Neural cell (in vitro differentiated cells): ENCODE measurements at regions not wholly inside any gene's neighbourhood (a gene's known extent, or its start where the extent isn't known, plus 50 kb on each side); places are given as distances from the start of the nearest gene placed in this dataset.

Experiments used
- H2AFZ ChIP-seq: fragments of 200-600, 300-800 bp; sonication (generic), shearing (Covaris generic); 2 replicates; pipeline ENCODE4 v1.6.0; 2014; ENCODE audit warnings: low read depth, mild to moderate bottlenecking, antibody characterized with exemption, low read length, moderate library complexity
- H3F3A ChIP-seq: fragments of 200-600 bp; shearing (Covaris generic); 2 replicates; pipeline ENCODE4 v1.6.1; 2016; ENCODE audit warnings: mild to moderate bottlenecking, moderate library complexity, mixed read lengths, antibody characterized with exemption, low read length; ENCODE audit not compliant: insufficient read depth, poor library complexity, severe bottlenecking
- H3K27ac ChIP-seq: fragments of 200-600, 300-800 bp; sonication (generic), shearing (Covaris generic); 2 replicates; pipeline ENCODE4 v1.5.1; 2014; ENCODE audit warnings: mild to moderate bottlenecking, low read length, moderate library complexity
- H3K27me3 ChIP-seq: fragments of 300-800, 200-600 bp; sonication (generic), shearing (Covaris generic); 2 replicates; pipeline ENCODE4 v1.6.0; 2014; ENCODE audit warnings: mild to moderate bottlenecking, low read depth, low read length, moderate library complexity; ENCODE audit not compliant: insufficient read depth
- H3K36me3 ChIP-seq: fragments of 300-800, 200-600 bp; sonication (generic), shearing (Covaris generic); 2 replicates; pipeline ENCODE4 v1.5.1; 2014; ENCODE audit warnings: mild to moderate bottlenecking, antibody characterized with exemption, low read length, moderate library complexity; ENCODE audit not compliant: insufficient read depth
- H3K4me2 ChIP-seq: fragments of 300-800, 200-600 bp; sonication (generic), shearing (Covaris generic); 2 replicates; pipeline ENCODE4 v1.6.0; 2014; ENCODE audit warnings: mild to moderate bottlenecking, low read length
- H3K4me3 ChIP-seq: fragments of 300-800, 200-600 bp; sonication (generic), shearing (Covaris generic); 2 replicates; pipeline ENCODE4 v1.5.1; 2014; ENCODE audit warnings: mild to moderate bottlenecking, low read length, moderate library complexity
- H3K79me2 ChIP-seq: fragments of 200-600 bp; shearing (Covaris generic); replicated peaks from 2 replicates; pipeline ENCODE4 v1.6.0; 2014; ENCODE audit warnings: mild to moderate bottlenecking, low read length, moderate library complexity; ENCODE audit not compliant: insufficient read depth
- H3K9ac ChIP-seq: fragments of 300-800, 200-600 bp; sonication (generic), shearing (Covaris generic); 2 replicates; pipeline ENCODE4 v1.6.1; 2016; ENCODE audit warnings: mild to moderate bottlenecking, low read length, mixed read lengths
- H3K9me2 ChIP-seq: fragments of 200-600 bp; shearing (Covaris generic); 2 replicates; pipeline ENCODE4 v1.6.1; 2016; ENCODE audit warnings: mild to moderate bottlenecking, low read length, mixed read lengths; ENCODE audit not compliant: insufficient read depth
- H3K9me3 ChIP-seq: fragments of 200-600, 300-800 bp; sonication (generic), shearing (Covaris generic); 2 replicates; pipeline ENCODE4 v1.6.1; 2016; ENCODE audit warnings: mild to moderate bottlenecking, mixed run types, low read length, moderate library complexity, mixed read lengths
- H4K20me1 ChIP-seq: fragments of 200-600 bp; shearing (Covaris generic); 2 replicates; pipeline ENCODE4 v1.6.1; 2016; ENCODE audit warnings: mild to moderate bottlenecking, mixed run types; ENCODE audit not compliant: insufficient read depth
- CTCF ChIP-seq: fragments of 450-650 bp; IDR thresholded peaks from 2 replicates; pipeline ENCODE4 v1.5.1; 2014; ENCODE audit warnings: antibody characterized with exemption, mild to moderate bottlenecking, moderate library complexity; ENCODE audit not compliant: poor library complexity, severe bottlenecking
- EP300 ChIP-seq: fragments of 450-650 bp; conservative IDR thresholded peaks from 2 replicates; pipeline ENCODE4 v1.6.1; 2014; ENCODE audit warnings: antibody characterized with exemption, mild to moderate bottlenecking, moderate library complexity; ENCODE audit not compliant: poor library complexity, severe bottlenecking
- EZH2 ChIP-seq: fragments of 200-600, 300-800 bp; shearing (Covaris generic), sonication (generic); IDR thresholded peaks from 2 replicates; pipeline ENCODE4 v1.6.1; 2014; ENCODE audit warnings: antibody characterized with exemption, low read length, borderline replicate concordance, mild to moderate bottlenecking; ENCODE audit not compliant: insufficient read depth, poor library complexity, severe bottlenecking
- MXI1 ChIP-seq: fragments of 450-650 bp; conservative IDR thresholded peaks from 2 replicates; pipeline ENCODE4 v1.6.1; 2014; ENCODE audit warnings: antibody characterized with exemption, mild to moderate bottlenecking; ENCODE audit not compliant: poor library complexity, severe bottlenecking
- POLR2AphosphoS5 ChIP-seq: IDR thresholded peaks from 2 replicates; pipeline ENCODE4 v1.6.1; 2012
- RAD21 ChIP-seq: fragments of 450-650 bp; conservative IDR thresholded peaks from 2 replicates; pipeline ENCODE4 v1.6.1; 2014; ENCODE audit warnings: antibody characterized with exemption, mild to moderate bottlenecking, moderate library complexity
- REST ChIP-seq: IDR thresholded peaks from 2 replicates; pipeline ENCODE4 v1.6.1; 2012; ENCODE audit warnings: borderline replicate concordance
- SMC3 ChIP-seq: fragments of 450-650 bp; conservative IDR thresholded peaks from 2 replicates; pipeline ENCODE4 v1.6.1; 2014; ENCODE audit warnings: antibody characterized with exemption, mild to moderate bottlenecking, moderate library complexity; ENCODE audit not compliant: poor library complexity
- TAF1 ChIP-seq: IDR thresholded peaks from 2 replicates; pipeline ENCODE4 v1.6.1; 2012; ENCODE audit warnings: low read depth

GRCh38 chr9:107710953-107711352 lies 221.4 kb upstream of the KLF4 start:
- Histone ChIP-seq H3K4me3 (no peak overlapping the region), H3K36me3 (no peaks in the 10 kb centered on the region), H2AFZ (no peak overlapping the region), H3K27ac (no peak overlapping the region), H4K20me1 (no peaks in the 10 kb centered on the region), H3F3A (no peaks in the 10 kb centered on the region), H3K9ac (no peak overlapping the region), H3K27me3 (no peaks in the 10 kb centered on the region), H3K9me2 (no peaks in the 10 kb centered on the region), H3K4me2 (no peak overlapping the region), H3K79me2 (no peaks in the 10 kb centered on the region), H3K9me3 (no peaks in the 10 kb centered on the region)
- TF ChIP-seq SMC3 (no peak), TAF1 (no peak), REST (no peak), POLR2AphosphoS5 (no peak)

GRCh38 chr9:107710546-107710945 lies 221.0 kb upstream of the KLF4 start:
- Histone ChIP-seq H3K79me2 (no peaks in the 10 kb centered on the region), H3K4me3 (no peak overlapping the region), H3K4me2 (no peak overlapping the region), H3K36me3 (no peaks in the 10 kb centered on the region), H3F3A (no peaks in the 10 kb centered on the region), H2AFZ (no peak overlapping the region), H3K27ac (no peak overlapping the region), H3K9ac (no peak overlapping the region), H3K9me2 (no peaks in the 10 kb centered on the region), H3K9me3 (no peaks in the 10 kb centered on the region), H3K27me3 (no peaks in the 10 kb centered on the region), H4K20me1 (no peaks in the 10 kb centered on the region)
- TF ChIP-seq MXI1 (no peak), TAF1 (no peak), EZH2 (no peak), RAD21 (no peak), REST (no peak), SMC3 (no peak), CTCF (no peak), EP300 (no peak), POLR2AphosphoS5 (no peak)
